Mammary epithelial cell (primary cell): ENCODE measurements at regions not wholly inside any gene's neighbourhood (a gene's known extent, or its start where the extent isn't known, plus 50 kb on each side); places are given as distances from the start of the nearest gene placed in this dataset.

ENCODE experiments used
- EZH2 ChIP-seq: IDR thresholded peaks from 2 replicates; pipeline ENCODE4 v1.6.1; 2012; ENCODE audit warnings: low read length, inconsistent platforms, borderline replicate concordance
- TF ChIP-seq, protein P1 (sequence below), 2 donors: IDR thresholded peaks in 1 of 2; conservative IDR thresholded peaks in 1 of 2; 2 replicates each; pipeline ENCODE4 v1.5.1; 2011 to 2012; ENCODE audit warnings: inconsistent platforms in 2 of 2, low read length in 2 of 2, mild to moderate bottlenecking in 2 of 2, control low read depth in 1 of 2, low read depth in 1 of 2; ENCODE audit not compliant: insufficient read depth in 1 of 2; ENCODE audit errors: extremely low read depth in 1 of 2

DNA sequence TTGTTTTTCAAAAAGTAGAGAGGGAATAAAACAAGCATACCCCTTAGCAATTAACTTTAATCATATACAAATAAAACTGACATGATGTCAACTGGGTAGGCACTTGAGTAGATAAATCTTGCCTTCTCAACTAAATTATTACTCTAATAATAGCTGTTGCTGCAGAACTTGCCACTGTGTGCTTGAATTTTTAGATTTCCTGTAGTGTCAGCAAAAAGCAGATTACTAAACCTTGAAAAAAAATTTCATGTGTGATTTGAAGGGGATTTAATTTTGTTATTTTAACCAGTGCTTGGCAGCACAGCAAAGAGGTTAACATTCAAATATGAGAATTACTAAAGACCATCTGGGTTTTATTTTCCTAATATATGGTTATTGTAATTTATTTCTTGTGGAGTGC, 438.3 kb upstream of the SPANXN1 start:
- TF ChIP-seq, protein P1, sequence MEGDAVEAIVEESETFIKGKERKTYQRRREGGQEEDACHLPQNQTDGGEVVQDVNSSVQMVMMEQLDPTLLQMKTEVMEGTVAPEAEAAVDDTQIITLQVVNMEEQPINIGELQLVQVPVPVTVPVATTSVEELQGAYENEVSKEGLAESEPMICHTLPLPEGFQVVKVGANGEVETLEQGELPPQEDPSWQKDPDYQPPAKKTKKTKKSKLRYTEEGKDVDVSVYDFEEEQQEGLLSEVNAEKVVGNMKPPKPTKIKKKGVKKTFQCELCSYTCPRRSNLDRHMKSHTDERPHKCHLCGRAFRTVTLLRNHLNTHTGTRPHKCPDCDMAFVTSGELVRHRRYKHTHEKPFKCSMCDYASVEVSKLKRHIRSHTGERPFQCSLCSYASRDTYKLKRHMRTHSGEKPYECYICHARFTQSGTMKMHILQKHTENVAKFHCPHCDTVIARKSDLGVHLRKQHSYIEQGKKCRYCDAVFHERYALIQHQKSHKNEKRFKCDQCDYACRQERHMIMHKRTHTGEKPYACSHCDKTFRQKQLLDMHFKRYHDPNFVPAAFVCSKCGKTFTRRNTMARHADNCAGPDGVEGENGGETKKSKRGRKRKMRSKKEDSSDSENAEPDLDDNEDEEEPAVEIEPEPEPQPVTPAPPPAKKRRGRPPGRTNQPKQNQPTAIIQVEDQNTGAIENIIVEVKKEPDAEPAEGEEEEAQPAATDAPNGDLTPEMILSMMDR (conservative IDR thresholded peaks at IDR 0.05 in 1 of 2, IDR thresholded peaks at IDR 0.05 in 1 of 2; ENCODE audit: extremely low read depth in 1 of 2, insufficient read depth in 1 of 2, low read depth in 1 of 2, low read length in 2 of 2), result no peak
- no peak for TF ChIP-seq EZH2
